ENCODE measurements at regions not wholly inside any gene's neighbourhood (a gene's known extent, or its start where the extent isn't known, plus 50 kb on each side); places are given as distances from the start of the nearest gene placed in this dataset.

- TF ChIP-seq REST (tag by site-specific recombination; IDR thresholded peaks at IDR 0.05) (no peak), ZNF645 (tag by site-specific recombination; IDR thresholded peaks at IDR 0.05) (no peak), ZNF37A (tag by site-specific recombination; IDR thresholded peaks at IDR 0.05) (no peak), ZNF600 (tag by site-specific recombination; IDR thresholded peaks at IDR 0.05) (no peak)
These were observed 159.2 kb upstream of the CPEB2 start (continued) for GRCh38 chr4:14842964-14843630.

DNA sequence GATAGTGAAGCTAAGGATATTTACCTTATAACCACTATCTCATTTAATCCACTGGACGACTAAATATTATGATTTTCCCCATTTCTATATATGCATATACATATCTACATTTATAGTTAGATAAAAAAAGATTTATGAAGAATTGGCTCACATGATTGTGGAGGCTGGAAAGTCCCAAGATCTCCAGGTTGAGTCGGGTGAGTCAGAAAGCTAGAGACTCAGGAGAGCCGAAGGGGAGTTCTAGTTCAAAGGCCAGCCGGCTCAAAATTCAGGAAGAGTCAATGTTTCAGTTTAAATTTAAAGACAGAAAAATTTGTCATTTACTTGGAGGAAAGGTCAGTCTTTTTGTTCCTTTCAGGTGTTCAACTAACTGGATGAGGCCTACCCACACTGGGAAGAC lies 158.2 kb upstream of the CPEB2 start:
- Histone ChIP-seq H3K27ac (ENCODE audit: extremely low read depth, low read depth, low read length) (no peak overlapping the region), H3K36me3 (ENCODE audit: control insufficient read depth in 2 of 2, insufficient read depth in 1 of 2, low read length in 2 of 2) (no peaks in the 10 kb centered on the region), H3K4me3 (ENCODE audit: low read depth, low read length) (no peak overlapping the region), H3K4me1 (ENCODE audit: control insufficient read depth, insufficient read depth, low read length) (no peaks in the 10 kb centered on the region), H3K9me3 (ENCODE audit: control insufficient read depth, insufficient read depth, low read depth, low read length) (no peaks in the 10 kb centered on the region)
- TF ChIP-seq ZNF394 (tag by site-specific recombination; IDR thresholded peaks at IDR 0.05; ENCODE audit: borderline replicate concordance): no peak
- POLR2A ChIA-PET: no interaction called here
- CTCF ChIA-PET: no interaction called here

GRCh38 chr4:14848229-14848628 lies 154.1 kb upstream of the CPEB2 start:
- Histone ChIP-seq H3K27ac (ENCODE audit: extremely low read depth, low read depth, low read length) (no peak overlapping the region), H3K4me1 (ENCODE audit: control insufficient read depth, insufficient read depth, low read length) (no peaks in the 10 kb centered on the region), H3K36me3 (ENCODE audit: control insufficient read depth in 2 of 2, insufficient read depth in 1 of 2, low read length in 2 of 2) (no peaks in the 10 kb centered on the region), H3K9me3 (ENCODE audit: control insufficient read depth, insufficient read depth, low read depth, low read length) (no peaks in the 10 kb centered on the region), H3K4me3 (ENCODE audit: low read depth, low read length) (no peak overlapping the region)
- ChIA-PET POLR2A (no interaction called here), CTCF (no interaction called here)
- no peak for TF ChIP-seq ZNF48 (tag by site-specific recombination; IDR thresholded peaks at IDR 0.05)
- TF ChIP-seq SP3 (tag by site-specific recombination; IDR thresholded peaks at IDR 0.05): no peak
- no peak for TF ChIP-seq ZNF140 (tag by site-specific recombination; IDR thresholded peaks at IDR 0.05)
- TF ChIP-seq ZEB2 (tag by site-specific recombination; IDR thresholded peaks at IDR 0.05): no peak
- TF ChIP-seq KLF8 (tag by site-specific recombination; IDR thresholded peaks at IDR 0.05): no peak
- TF ChIP-seq ZNF747 (tag by site-specific recombination; IDR thresholded peaks at IDR 0.05): no peak
- no peak for TF ChIP-seq ZNF341 (tag by site-specific recombination; IDR thresholded peaks at IDR 0.05; ENCODE audit: low read depth)
- TF ChIP-seq GLI4 (tag by site-specific recombination; IDR thresholded peaks at IDR 0.05): no peak
- no peak for TF ChIP-seq ZSCAN23 (tag by site-specific recombination; IDR thresholded peaks at IDR 0.05)
- TF ChIP-seq ZNF221 (tag by site-specific recombination; IDR thresholded peaks at IDR 0.05; ENCODE audit: borderline replicate concordance): no peak
- TF ChIP-seq ZNF175 (tag by site-specific recombination; IDR thresholded peaks at IDR 0.05): no peak
- no peak for TF ChIP-seq ZBTB10 (tag by site-specific recombination; IDR thresholded peaks at IDR 0.05)
- TF ChIP-seq ZNF830 (tag by site-specific recombination; IDR thresholded peaks at IDR 0.05; ENCODE audit: low read depth): no peak
- TF ChIP-seq TCF7L2 (IDR thresholded peaks at IDR 0.05; ENCODE audit: borderline replicate concordance, low read depth, low read length): no peak
- no peak for TF ChIP-seq ELK4 (IDR thresholded peaks at IDR 0.05; ENCODE audit: borderline replicate concordance, low read depth, low read length)
- TF ChIP-seq ZNF548 (tag by site-specific recombination; IDR thresholded peaks at IDR 0.05): no peak
- no peak for TF ChIP-seq ZNF501 (tag by site-specific recombination; IDR thresholded peaks at IDR 0.05)

Data from HEK293 (cell line).